Nephron (organoid): ENCODE measurements at regions not wholly inside any gene's neighbourhood (a gene's known extent, or its start where the extent isn't known, plus 50 kb on each side); places are given as distances from the start of the nearest gene placed in this dataset.

Experiments
- H3K27ac Mint-ChIP-seq, 3 experiments: 2 replicates each; pipeline ENCODE4 v1.8.0; 2020; ENCODE audit warnings: mixed read lengths in 3 of 3, mild to moderate bottlenecking in 2 of 3, moderate library complexity in 1 of 3
- H3K27me3 Mint-ChIP-seq: 2 replicates; pipeline ENCODE4 v1.8.0; 2021; ENCODE audit warnings: low read depth, mild to moderate bottlenecking, moderate library complexity, mixed read lengths
- H3K36me3 Mint-ChIP-seq: 2 replicates; pipeline ENCODE4 v1.8.0; 2020; ENCODE audit warnings: low read depth, mixed read lengths
- H3K4me1 Mint-ChIP-seq: 2 replicates; pipeline ENCODE4 v1.8.0; 2020; ENCODE audit warnings: mixed read lengths
- H3K4me3 Mint-ChIP-seq, 3 experiments: 2 replicates each; pipeline ENCODE4 v1.8.0; 2020; ENCODE audit warnings: mild to moderate bottlenecking in 3 of 3, mixed read lengths in 3 of 3, moderate library complexity in 2 of 3
- H3K9me3 Mint-ChIP-seq: 2 replicates; pipeline ENCODE4 v1.8.0; 2020; ENCODE audit warnings: mixed read lengths
- TF ChIP-seq, protein P1 (sequence below), 3 experiments: fragments of 200-600 bp; sonication (generic); IDR thresholded peaks; one replicate each; pipeline ENCODE4 v1.5.0; 2021; ENCODE audit warnings: antibody characterized with exemption in 3 of 3; ENCODE audit not compliant: unreplicated experiment in 3 of 3

DNA sequence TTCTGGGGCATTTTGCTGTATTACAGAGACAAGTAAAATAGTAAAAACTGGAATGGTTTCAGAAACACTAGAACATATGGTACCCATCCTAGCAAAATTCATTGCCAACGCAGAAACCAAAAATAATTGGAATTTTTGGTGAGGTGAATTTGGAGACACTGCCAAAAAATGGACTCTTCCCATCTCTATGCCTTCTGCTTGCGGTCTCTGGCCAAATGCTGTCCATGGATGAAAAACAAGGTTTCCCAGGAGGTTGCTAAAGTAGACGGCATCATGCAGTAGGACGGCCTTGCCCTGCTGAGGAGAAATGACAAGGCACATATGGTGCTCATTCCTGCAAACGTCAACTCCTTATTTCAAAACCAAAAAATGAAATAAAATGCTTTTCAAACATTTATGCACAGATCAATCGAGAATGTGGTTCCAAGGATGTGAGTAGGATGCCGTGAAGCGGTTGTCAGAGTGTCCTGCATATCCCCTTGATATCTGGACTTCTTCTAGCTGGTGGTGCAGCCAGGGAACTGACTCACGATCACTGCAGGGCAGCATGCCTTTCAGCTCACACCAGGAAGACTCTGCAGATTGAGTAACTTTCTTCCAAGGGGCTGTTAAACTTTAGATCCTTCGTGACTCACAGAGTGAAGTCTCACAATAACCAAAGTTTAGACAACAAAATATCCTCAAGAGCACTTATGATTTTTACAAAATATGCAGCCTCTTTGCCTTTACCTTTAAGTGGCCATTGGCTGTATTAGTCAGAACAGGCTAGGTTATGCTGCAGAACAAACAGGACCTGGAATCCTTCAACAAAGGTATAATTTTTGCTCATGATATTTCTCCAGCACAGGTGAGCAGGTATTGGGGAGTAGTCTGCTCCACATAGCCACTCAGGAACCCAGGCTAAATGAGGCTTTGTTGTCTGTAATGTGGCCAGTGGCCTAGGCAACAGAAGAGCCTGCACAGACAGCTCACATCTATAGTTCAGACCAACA is 149.4 kb upstream of the NDUFV2 start:
- Mint-ChIP-seq H3K4me3 (no peak overlapping the region), H3K9me3 (peaks cover 11% of the 10 kb centered on the region), H3K27me3 (peaks cover 14% of the 10 kb centered on the region), H3K27ac (no peak overlapping the region), H3K4me1 (peaks cover 11% of the 10 kb centered on the region), H3K36me3 (no peaks in the 10 kb centered on the region)
- TF ChIP-seq, protein P1, sequence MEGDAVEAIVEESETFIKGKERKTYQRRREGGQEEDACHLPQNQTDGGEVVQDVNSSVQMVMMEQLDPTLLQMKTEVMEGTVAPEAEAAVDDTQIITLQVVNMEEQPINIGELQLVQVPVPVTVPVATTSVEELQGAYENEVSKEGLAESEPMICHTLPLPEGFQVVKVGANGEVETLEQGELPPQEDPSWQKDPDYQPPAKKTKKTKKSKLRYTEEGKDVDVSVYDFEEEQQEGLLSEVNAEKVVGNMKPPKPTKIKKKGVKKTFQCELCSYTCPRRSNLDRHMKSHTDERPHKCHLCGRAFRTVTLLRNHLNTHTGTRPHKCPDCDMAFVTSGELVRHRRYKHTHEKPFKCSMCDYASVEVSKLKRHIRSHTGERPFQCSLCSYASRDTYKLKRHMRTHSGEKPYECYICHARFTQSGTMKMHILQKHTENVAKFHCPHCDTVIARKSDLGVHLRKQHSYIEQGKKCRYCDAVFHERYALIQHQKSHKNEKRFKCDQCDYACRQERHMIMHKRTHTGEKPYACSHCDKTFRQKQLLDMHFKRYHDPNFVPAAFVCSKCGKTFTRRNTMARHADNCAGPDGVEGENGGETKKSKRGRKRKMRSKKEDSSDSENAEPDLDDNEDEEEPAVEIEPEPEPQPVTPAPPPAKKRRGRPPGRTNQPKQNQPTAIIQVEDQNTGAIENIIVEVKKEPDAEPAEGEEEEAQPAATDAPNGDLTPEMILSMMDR (IDR thresholded peaks at IDR 0.05; ENCODE audit: unreplicated experiment in 3 of 3), result no peak

DNA sequence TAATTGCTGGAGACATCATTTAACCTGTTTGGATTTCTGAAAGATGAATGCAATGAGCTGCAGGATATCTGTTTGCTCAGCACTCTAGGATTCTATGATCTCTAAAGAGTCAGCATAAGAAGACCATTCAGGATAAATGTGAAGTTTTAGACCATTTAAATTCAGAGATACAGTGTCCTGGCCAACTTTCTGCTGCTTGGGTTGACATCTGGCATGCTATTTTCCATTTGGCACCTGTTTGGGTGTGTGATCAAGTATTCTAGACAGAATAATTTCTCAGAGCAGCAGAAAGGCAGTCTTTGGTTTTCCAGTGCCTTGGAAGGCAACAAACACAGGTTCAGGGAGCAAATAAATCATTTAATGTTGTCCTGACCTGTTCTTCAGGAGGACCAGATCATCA is 144.8 kb upstream of the NDUFV2 start:
- Mint-ChIP-seq H3K4me1 (peaks cover 8% of the 10 kb centered on the region), H3K36me3 (no peaks in the 10 kb centered on the region), H3K4me3 (no peak overlapping the region), H3K9me3 (peaks cover 11% of the 10 kb centered on the region), H3K27ac (no peak overlapping the region), H3K27me3 (peaks cover 5% of the 10 kb centered on the region)
- TF ChIP-seq, protein P1 (IDR thresholded peaks at IDR 0.05; ENCODE audit: unreplicated experiment in 3 of 3), result no peak

DNA sequence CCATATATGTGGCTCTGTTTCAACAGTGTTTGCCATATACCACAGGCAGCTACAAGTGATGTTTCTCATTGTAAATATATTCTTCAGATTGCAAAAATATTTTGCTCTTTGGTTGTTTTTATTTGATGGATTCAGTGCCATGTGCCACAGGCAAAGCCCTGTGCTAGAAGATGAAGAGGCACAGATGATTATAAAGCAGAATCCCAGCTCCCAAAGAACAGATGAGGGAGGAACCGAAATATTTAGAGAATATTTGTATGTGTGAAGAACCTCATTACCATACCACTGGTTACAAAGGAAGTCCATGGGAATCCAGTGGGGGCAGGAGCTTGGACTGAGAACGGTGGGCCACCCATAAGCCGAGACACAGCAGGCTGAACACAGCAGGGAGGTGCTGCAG is 143.8 kb upstream of the NDUFV2 start:
- no peak overlapping the region for H3K4me3 Mint-ChIP-seq
- H3K9me3 Mint-ChIP-seq, result peaks cover 8% of the 10 kb centered on the region
- no peak overlapping the region for H3K27ac Mint-ChIP-seq
- peaks cover 8% of the 10 kb centered on the region for H3K4me1 Mint-ChIP-seq
- peaks cover 5% of the 10 kb centered on the region for H3K27me3 Mint-ChIP-seq
- TF ChIP-seq, protein P1 (IDR thresholded peaks at IDR 0.05; ENCODE audit: unreplicated experiment in 3 of 3), result no peak
- no peaks in the 10 kb centered on the region for H3K36me3 Mint-ChIP-seq

- TF ChIP-seq, protein P1 (IDR thresholded peaks at IDR 0.05; ENCODE audit: unreplicated experiment in 3 of 3), result no peak
- H3K27me3 Mint-ChIP-seq, result no peaks in the 10 kb centered on the region
- peaks cover 5% of the 10 kb centered on the region for H3K9me3 Mint-ChIP-seq
- peaks cover 8% of the 10 kb centered on the region for H3K4me1 Mint-ChIP-seq
- no peak overlapping the region for H3K27ac Mint-ChIP-seq
- H3K4me3 Mint-ChIP-seq, result no peak overlapping the region
- H3K36me3 Mint-ChIP-seq, result no peaks in the 10 kb centered on the region
Observed at GRCh38 chr18:8959551-8960135, 142.9 kb upstream of the NDUFV2 start.

- H3K9me3 Mint-ChIP-seq, result peaks cover 5% of the 10 kb centered on the region
- H3K36me3 Mint-ChIP-seq, result no peaks in the 10 kb centered on the region
- no peak overlapping the region for H3K4me3 Mint-ChIP-seq
- H3K27ac Mint-ChIP-seq, result peak overlapping the region; percentile 17 to 74 (median 60)
- no peaks in the 10 kb centered on the region for H3K27me3 Mint-ChIP-seq
- peaks cover 8% of the 10 kb centered on the region for H3K4me1 Mint-ChIP-seq
- TF ChIP-seq, protein P1 (IDR thresholded peaks at IDR 0.05; ENCODE audit: unreplicated experiment in 3 of 3), result no peak
Observed at GRCh38 chr18:8960740-8961657, 141.5 kb upstream of the NDUFV2 start.
